OCI-LY7 (cell line): ENCODE measurements at regions not wholly inside any gene's neighbourhood (a gene's known extent, or its start where the extent isn't known, plus 50 kb on each side); places are given as distances from the start of the nearest gene placed in this dataset.

Experiments used
- BruUV-seq: library from RNA; stranded (reverse); fragments of 400-500 nt; replicated peaks from 2 replicates; lab custom pipeline; 2021; lab: Mats Ljungman, UMichigan
- CTCF ChIA-PET: fragments of 300-600 bp; sonication (Branson Sonifier 250); formaldehyde crosslinking; loops from one replicate; lab custom pipeline; 2022; ENCODE audit warnings: antibody characterized with exemption; ENCODE audit not compliant: unreplicated experiment; lab: Charles Lee
- POLR2A ChIA-PET: fragments of 300-600 bp; sonication (Branson Sonifier 250); formaldehyde crosslinking; loops from one replicate; lab custom pipeline; 2022; ENCODE audit warnings: antibody characterized with exemption; lab: Charles Lee
- DNase-seq: peaks from one replicate; pipeline ENCODE4 v3.0.0-alpha.2; 2015; ENCODE audit warnings: low spot score
- H2AFZ ChIP-seq: fragments of 200-600 bp; sonication (generic), shearing (Covaris generic); 2 replicates; pipeline ENCODE4 v1.6.1; 2014; ENCODE audit warnings: mild to moderate bottlenecking, antibody characterized with exemption, low read length, moderate library complexity
- H3K27ac ChIP-seq: fragments of 200-600 bp; sonication (generic); 2 replicates; pipeline ENCODE4 v1.5.1; 2014; ENCODE audit warnings: mixed run types, low read depth, mild to moderate bottlenecking, moderate library complexity, low read length, inconsistent platforms; ENCODE audit not compliant: poor library complexity, severe bottlenecking
- H3K36me3 ChIP-seq: fragments of 200-600 bp; sonication (generic); 2 replicates; pipeline ENCODE4 v1.6.1; 2014; ENCODE audit warnings: mild to moderate bottlenecking, antibody characterized with exemption, low read length, moderate library complexity, mixed read lengths; ENCODE audit not compliant: insufficient read depth
- H3K4me1 ChIP-seq: fragments of 200-600 bp; sonication (generic); 2 replicates; pipeline ENCODE4 v1.5.1; 2014; ENCODE audit warnings: mild to moderate bottlenecking, low read length; ENCODE audit not compliant: insufficient read depth, poor library complexity, severe bottlenecking
- H3K4me2 ChIP-seq: fragments of 200-600 bp; sonication (generic); 2 replicates; pipeline ENCODE4 v1.6.1; 2014; ENCODE audit warnings: mild to moderate bottlenecking, low read length
- H3K4me3 ChIP-seq: fragments of 200-600 bp; sonication (generic); 2 replicates; pipeline ENCODE4 v1.5.1; 2014; ENCODE audit warnings: mild to moderate bottlenecking, low read depth, low read length; ENCODE audit not compliant: poor library complexity, severe bottlenecking
- H3K79me2 ChIP-seq: fragments of 200-600 bp; sonication (generic); 2 replicates; pipeline ENCODE4 v1.6.1; 2016; ENCODE audit warnings: low read depth, mild to moderate bottlenecking, low read length, moderate library complexity, mixed read lengths; ENCODE audit not compliant: insufficient read depth
- H3K9me2 ChIP-seq: fragments of 200-600 bp; sonication (generic); 2 replicates; pipeline ENCODE4 v1.6.1; 2016; ENCODE audit warnings: mild to moderate bottlenecking, low read length, mixed read lengths; ENCODE audit not compliant: insufficient read depth
- H3K9me3 ChIP-seq: fragments of 200-600 bp; sonication (generic); 2 replicates; pipeline ENCODE4 v1.6.1; 2014; ENCODE audit warnings: mild to moderate bottlenecking, mixed run types, low read length, mixed read lengths
- H4K20me1 ChIP-seq: fragments of 200-600 bp; sonication (generic); 2 replicates; pipeline ENCODE4 v1.6.1; 2014; ENCODE audit warnings: mild to moderate bottlenecking, antibody characterized with exemption, low read length, moderate library complexity, mixed read lengths; ENCODE audit not compliant: insufficient read depth
- EZH2phosphoT487 ChIP-seq: fragments of 200-600 bp; sonication (generic); IDR thresholded peaks from 2 replicates; pipeline ENCODE4 v1.6.1; 2018; ENCODE audit warnings: low read depth, borderline replicate concordance, mild to moderate bottlenecking, mixed run types, antibody characterized with exemption, low read length, moderate library complexity, mixed read lengths
- intact Hi-C: fragments of 100-400 bp; cut with micrococcal nuclease; formaldehyde crosslinking; loops from one replicate; pipeline ENCODE4 v1.10.0; 2022; ENCODE audit not compliant: unreplicated experiment
- TF ChIP-seq, protein P1 (sequence below): fragments of 200-600 bp; sonication (generic); conservative IDR thresholded peaks from 2 replicates; pipeline ENCODE4 v1.5.1; 2014; ENCODE audit warnings: mild to moderate bottlenecking, antibody characterized with exemption, low read length, moderate library complexity, mixed read lengths

- intact Hi-C loops: no loop called here
- POLR2A ChIA-PET: interaction anchor here (0.6 to 0.7 kb wide), 2 partner anchors 8 to 207 kb away, joined by 5 to 6 read pairs; no protein-coding TSS in a partner anchor
- BruUV-seq: no TSS peak
- H3K27ac ChIP-seq: no peak overlapping the region
- CTCF ChIA-PET: no interaction called here
- no peaks in the 10 kb centered on the region for H3K36me3 ChIP-seq
- H3K4me3 ChIP-seq: no peak overlapping the region
- H3K4me2 ChIP-seq: no peak overlapping the region
- no peak for TF ChIP-seq EZH2phosphoT487
- TF ChIP-seq, protein P1, sequence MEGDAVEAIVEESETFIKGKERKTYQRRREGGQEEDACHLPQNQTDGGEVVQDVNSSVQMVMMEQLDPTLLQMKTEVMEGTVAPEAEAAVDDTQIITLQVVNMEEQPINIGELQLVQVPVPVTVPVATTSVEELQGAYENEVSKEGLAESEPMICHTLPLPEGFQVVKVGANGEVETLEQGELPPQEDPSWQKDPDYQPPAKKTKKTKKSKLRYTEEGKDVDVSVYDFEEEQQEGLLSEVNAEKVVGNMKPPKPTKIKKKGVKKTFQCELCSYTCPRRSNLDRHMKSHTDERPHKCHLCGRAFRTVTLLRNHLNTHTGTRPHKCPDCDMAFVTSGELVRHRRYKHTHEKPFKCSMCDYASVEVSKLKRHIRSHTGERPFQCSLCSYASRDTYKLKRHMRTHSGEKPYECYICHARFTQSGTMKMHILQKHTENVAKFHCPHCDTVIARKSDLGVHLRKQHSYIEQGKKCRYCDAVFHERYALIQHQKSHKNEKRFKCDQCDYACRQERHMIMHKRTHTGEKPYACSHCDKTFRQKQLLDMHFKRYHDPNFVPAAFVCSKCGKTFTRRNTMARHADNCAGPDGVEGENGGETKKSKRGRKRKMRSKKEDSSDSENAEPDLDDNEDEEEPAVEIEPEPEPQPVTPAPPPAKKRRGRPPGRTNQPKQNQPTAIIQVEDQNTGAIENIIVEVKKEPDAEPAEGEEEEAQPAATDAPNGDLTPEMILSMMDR: no peak
- no peak overlapping the region for H2AFZ ChIP-seq
- no peak for DNase-seq
- H3K4me1 ChIP-seq: no peaks in the 10 kb centered on the region
- H3K9me3 ChIP-seq: no peaks in the 10 kb centered on the region
- no peaks in the 10 kb centered on the region for H3K9me2 ChIP-seq
- H4K20me1 ChIP-seq: no peaks in the 10 kb centered on the region
- H3K79me2 ChIP-seq: no peaks in the 10 kb centered on the region
These were observed 214.6 kb downstream of the DEPDC1B start for GRCh38 chr5:60485361-60485760.

DNA sequence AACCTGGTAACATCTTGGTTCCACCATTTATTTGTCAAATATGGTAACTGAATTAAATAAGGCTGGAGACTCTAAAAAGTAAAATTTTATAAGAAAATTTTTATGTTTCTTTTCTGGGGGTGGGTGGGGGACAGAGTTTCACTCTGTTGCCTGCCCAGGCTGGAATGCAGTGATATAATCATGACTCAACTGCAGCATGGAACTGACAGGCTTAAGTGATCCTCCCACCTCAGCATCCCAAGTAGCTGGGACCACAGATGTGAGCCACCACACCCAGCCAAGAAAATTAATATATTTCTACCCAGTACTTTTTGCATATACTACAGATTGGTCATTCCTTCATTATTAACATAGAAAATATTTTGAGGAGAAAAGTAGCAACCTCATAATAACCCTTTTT lies 216.9 kb downstream of the DEPDC1B start:
- Histone ChIP-seq H4K20me1 (no peaks in the 10 kb centered on the region), H2AFZ (no peak overlapping the region), H3K27ac (no peak overlapping the region), H3K79me2 (no peaks in the 10 kb centered on the region), H3K4me1 (no peaks in the 10 kb centered on the region), H3K4me2 (no peak overlapping the region), H3K9me2 (no peaks in the 10 kb centered on the region), H3K4me3 (no peak overlapping the region), H3K36me3 (no peaks in the 10 kb centered on the region), H3K9me3 (no peaks in the 10 kb centered on the region)
- no TSS peak for BruUV-seq
- TF ChIP-seq EZH2phosphoT487: no peak
- TF ChIP-seq, protein P1: no peak
- DNase-seq: no peak
- ChIA-PET CTCF (no interaction called here), POLR2A (interaction anchor here (2.7 kb wide), 1 partner anchor 10 kb away, joined by 8 read pairs; no protein-coding TSS in a partner anchor)
- intact Hi-C loops: no loop called here

DNA sequence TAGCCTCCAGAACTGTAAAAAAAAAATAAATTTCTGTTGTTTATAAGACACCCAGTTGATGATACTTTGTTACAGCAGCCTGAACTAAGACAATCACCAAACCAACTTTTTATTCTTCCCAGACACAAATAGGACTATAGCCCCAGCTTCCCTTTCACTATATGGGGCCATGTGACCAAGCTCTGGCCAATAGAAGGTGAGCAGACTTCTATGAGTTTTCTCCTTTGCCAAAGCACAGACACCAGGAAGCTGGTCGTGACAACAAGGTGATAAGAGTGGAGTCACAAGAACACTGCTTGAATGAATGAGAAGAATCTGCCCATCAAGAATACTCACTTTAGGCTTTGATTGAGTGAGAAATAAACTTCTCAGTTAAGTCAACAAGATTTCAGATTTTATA lies 217.7 kb downstream of the DEPDC1B start:
- BruUV-seq: no TSS peak
- Histone ChIP-seq H3K27ac (no peak overlapping the region), H3K4me3 (no peak overlapping the region), H3K4me2 (no peak overlapping the region), H3K9me3 (no peaks in the 10 kb centered on the region), H3K4me1 (no peaks in the 10 kb centered on the region), H2AFZ (peak overlapping the region; percentile 23; the same call in 1 of the 2 replicates), H4K20me1 (no peaks in the 10 kb centered on the region), H3K79me2 (no peaks in the 10 kb centered on the region), H3K9me2 (no peaks in the 10 kb centered on the region), H3K36me3 (no peaks in the 10 kb centered on the region)
- DNase-seq: peak; percentile 6
- TF ChIP-seq, protein P1: no peak
- TF ChIP-seq EZH2phosphoT487: no peak
- ChIA-PET CTCF (no interaction called here), POLR2A (interaction anchor here (2.7 kb wide), 1 partner anchor 10 kb away, joined by 8 read pairs; no protein-coding TSS in a partner anchor)
- intact Hi-C loops: no loop called here
